ENCODE measurements at regions not wholly inside any gene's neighbourhood (a gene's known extent, or its start where the extent isn't known, plus 50 kb on each side); places are given as distances from the start of the nearest gene placed in this dataset.
"Not testable (repeated sequence)": the region's sequence is repeated elsewhere in the genome, so short reads cannot be mapped to it uniquely, and the experiment has no call there.

DNA sequence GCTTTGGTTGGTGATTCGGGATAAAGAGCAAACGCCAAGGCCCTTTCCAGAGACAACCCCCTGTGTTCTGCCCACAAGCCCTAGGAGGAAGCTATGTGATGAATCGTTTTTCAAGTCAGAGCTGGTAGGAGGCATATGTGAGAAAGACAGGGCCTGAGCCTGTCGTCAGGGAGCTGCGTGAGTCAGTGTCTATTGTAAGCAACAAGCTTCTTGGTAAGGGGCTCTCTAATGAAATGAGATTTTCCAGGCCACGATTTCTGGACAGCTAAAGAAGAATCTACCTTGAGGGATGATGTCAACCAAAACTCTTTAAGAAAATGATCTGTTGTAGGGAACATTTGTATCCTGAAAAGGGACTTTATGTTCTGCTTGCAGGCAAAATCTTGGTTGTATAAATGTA, 318.9 kb upstream of the IL12A start:
- no peak for DNase-seq

DNA sequence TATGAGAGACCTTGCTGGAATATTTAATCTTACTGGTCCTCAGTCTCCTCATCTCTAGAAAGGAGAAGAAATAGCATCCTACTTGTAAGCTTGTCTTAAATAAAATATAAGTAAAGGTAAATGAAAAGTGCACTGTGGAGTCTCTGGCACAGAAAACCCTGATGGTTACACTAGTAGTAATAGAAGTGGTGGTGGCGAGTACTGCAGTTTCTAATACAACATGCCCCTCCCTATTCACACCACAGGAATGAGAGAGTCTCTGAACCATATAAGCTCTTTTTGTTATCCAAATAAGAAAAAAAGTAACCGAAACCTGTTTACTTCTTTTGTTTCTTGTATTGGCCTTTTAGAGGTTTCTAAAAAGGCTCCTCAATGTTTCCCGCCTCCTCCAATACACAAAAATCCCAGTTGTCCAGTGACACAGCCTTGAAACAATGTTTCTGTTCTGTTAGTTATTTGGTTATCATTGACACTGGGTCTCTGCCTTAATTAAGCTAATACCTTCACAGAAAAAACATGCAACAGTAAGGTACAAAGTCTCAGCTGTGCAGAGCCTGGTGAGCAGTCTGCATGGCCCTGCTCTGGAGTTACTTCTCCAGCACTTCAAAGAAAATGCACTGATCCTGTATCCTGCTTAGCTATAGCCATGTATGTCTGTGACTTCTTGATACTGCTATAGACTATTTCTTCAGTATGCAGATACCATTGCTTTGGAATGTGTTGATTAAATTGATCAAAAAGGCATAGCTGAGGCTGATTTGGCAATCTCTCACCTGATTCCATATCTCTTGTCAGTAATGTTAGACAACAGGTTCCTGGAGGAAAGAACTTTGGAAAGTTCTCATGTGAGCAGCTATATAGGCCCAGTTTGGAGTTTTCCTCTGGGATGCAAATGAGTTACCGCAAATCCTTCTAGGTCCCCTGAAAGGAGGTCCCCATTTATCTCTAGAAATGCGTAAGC, 315.6 kb upstream of the IL12A start:
- no peak for DNase-seq

DNA sequence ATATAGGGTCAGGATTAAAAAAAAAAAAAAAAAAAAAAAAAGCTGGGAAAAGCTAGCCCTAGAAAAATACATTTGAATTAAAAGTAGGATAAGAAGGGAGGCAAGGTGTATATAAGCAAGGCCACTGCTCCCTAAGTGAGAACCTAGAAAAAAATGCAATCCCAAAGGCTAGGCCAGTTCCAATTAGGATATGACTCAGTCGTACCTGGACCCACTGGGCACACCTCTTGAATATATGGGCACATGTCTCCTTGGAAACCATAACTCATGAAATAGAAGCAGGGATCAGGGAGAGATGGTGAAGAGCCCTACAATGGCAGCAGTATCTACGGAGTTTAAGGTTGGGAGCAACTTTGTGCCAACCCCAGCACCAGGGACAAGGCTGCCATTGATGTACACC, 314.1 kb upstream of the IL12A start:
- no peak for DNase-seq

- no peak for DNase-seq
Observed at GRCh38 chr3:159675285-159675684, 313.4 kb upstream of the IL12A start.

- DNase-seq: no peak
Observed at GRCh38 chr3:159679900-159680299, 308.7 kb upstream of the IL12A start.

DNA sequence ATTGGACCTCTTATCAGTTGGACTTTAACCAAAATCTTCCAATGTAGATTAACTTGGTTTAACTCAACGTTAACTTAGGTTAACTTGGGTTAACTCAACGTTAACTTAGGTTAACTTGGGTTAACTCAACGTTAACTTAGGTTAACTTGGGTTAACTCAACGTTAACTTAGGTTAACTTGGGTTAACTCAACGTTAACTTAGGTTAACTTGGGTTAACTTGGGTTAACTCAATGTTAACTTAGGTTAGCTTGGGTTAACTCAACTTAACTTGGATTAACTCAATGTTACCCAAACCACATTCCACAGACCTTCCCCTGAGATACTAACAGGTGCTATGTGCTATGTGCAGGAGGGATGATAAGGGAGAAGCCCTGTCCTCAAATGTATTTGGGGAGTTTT, 306.9 kb upstream of the IL12A start:
- DNase-seq: not testable (repeated sequence)

DNA sequence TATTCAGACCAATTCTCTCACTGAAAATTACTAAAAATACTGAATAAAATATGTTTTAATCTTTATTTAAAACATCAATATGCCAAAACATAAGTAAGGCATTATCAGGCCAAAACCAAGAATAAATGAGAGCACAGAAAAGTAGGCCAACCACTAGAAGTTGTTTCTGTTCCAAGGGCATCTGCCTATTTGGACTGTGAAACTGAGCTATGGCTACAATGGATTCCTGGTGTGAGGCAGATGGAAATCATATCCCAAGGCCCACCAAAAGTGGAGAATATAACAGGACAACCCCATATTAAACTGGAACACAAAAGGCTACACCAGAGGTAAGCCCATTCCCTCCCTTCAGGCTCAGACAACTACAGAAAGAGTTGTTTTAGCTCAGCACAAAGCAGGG, 302.8 kb upstream of the IL12A start:
- no peak for DNase-seq

DNA sequence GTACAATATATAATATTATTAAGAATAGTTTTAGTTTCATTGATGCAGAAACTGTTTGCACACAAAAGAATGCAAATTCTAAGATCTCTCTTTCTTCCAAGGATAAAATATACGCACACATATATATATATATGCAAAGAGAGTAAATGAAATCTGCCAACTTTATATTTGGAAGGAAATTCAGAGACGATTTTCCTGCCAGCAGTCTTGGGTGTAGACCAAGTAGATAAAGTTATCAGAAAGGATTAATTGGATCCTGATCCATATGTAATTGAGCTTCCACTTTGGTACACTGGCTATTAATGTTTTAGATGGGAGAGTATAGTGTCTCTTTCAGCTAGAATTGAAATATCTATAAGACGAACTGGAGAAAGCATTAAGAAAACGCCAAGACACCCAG, 295.4 kb upstream of the IL12A start:
- no peak for DNase-seq

DNA sequence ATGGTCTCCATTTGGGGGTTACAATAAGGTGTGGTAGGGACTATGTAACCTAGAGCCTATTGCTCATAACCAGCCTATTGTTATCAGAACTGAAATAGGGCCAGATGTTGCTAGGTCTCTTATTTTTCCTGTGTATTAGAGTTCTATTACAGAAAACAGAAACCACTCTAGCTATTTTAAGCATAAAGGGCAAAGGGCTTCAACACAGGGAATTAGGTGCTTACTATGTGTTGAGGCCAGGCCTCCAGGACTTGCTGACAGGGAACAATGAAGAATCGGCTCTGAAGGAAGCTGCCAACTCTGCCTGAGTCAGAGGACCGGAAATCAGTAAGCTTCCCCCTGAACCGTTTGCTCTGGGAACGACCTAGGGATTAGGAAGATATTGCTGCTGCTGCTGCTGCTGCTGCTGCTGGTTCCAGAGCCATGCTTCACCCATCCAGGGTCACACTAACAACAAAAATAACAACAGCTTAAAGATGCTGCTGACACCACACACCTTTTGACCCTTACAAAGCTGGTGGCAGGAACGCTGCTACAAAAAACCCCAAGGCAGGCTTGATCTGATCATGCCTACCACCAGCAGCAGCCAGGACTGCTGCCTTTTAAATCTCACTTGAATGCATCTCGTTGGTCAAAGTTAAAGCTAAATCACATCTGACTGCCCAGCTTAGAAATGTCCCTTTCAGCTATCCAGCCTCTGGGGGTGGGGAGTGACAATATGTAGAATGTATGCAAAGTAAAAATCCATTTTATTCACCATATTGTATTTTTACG, 276.9 kb upstream of the IL12A start:
- no peak for DNase-seq

DNA sequence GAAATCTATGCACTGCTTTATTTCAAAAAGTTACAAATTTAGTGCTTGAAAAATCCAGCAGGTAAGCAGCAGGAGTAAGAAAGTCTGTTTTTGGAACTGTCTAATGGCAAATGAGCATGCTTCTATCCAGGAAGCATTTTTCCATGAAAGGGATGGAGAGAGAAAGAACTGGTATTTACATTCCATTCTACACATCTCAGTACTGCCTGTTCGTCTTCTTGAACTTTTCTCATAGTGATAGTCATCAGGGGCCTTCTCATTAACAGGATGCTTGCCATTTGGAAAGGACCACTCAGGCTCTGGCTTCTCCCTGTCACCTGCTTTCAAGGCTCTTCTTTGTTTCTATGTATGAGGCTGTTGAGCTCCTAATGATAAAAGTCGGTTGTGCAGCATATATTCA, 267.3 kb upstream of the IL12A start:
- no peak for DNase-seq

DNA sequence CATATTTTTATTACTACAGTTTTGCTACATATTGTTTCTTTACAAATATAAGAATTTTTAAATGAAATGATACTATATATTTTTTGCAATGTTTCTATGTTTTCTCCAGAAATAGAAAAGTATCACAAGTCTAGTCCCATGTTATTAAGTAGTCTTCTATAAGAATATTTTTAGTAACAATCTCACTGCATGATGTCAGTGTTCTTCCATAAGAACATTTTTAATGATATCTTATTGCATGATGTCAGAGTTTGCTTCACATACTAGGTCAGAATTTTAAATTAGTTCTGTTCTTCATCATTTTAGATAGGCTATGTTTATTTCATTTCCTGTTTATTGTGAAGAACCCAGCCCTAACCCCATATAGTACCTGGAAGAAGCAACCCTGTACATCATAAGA, 265.3 kb upstream of the IL12A start:
- no peak for DNase-seq

DNA sequence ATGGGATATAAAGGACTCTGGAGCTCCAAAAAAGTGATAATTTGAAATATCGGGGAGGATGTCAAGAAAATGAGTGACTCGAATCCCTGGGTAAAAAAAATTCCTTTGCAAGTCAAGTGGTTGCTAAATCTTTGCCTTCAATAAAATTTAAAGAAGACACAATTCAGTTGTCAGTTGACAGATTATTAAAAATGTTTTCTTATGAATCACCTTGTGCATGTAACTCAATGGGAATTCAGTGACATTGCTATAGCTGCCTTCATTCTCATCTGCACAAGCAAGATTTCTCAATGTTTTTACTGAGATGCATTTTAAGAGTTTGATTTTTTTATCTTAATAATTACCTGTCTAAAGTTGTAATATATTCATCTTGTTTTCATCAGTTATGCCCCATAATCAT, 264.0 kb upstream of the IL12A start:
- no peak for DNase-seq

- no peak for DNase-seq
Observed at GRCh38 chr3:159726231-159726964, 262.2 kb upstream of the IL12A start.

DNA sequence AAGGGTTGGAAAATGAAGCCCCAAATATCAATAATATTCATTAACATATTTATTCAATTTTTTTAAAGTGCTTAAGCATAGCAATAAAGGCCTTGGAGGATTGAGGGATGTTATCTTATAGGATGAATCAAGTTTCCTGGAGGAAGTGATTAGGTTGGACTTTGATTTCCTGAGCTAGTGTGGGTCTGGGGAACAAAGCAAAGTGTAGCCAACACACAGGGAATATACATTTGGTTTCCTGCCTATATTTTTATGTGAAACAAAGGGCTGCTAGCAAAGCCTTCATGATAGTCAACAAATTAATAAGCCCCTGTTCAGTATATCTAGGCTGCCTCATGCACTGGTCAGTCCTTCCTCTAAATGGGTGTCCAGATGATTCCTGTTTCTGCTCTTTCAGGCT, 261.1 kb upstream of the IL12A start:
- no peak for DNase-seq

- no peak for DNase-seq
Observed at GRCh38 chr3:159731254-159731653, 257.4 kb upstream of the IL12A start.

- DNase-seq: no peak
Observed at GRCh38 chr3:159732172-159733111, 256.2 kb upstream of the IL12A start.

DNA sequence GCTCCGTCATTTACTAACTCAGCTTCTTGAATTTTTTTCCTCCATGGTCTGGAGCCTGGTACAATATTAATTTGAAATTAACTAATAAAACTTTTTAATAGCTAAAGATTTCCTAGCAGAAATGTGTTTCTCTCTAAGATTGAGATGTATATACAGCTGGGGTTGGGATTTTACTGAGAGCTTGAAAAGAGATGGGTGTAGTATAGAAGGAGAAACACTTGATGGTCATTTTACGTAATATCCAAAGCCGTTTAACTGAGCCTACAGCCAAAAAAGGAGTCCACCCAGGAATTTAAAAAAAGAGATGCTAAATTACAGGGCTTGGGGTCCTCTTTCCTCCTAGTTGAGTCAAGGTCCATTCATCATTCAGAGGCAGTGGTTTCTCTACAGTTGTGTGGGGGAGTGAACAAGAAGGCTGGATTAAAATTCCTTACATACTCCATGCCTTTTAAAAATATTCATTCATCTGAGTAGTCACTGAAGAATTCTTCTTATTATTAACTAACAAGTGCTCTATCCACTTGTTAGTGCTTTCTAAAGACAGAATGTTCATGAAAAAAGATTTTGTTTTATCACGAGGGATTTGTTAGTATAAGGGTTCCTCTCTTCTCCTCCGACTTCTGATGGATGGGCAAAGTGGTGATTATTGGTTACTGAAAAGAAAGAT, 255.3 kb upstream of the IL12A start:
- no peak for DNase-seq

- no peak for DNase-seq
Observed at GRCh38 chr3:159734681-159735080, 254.0 kb upstream of the IL12A start.

DNA sequence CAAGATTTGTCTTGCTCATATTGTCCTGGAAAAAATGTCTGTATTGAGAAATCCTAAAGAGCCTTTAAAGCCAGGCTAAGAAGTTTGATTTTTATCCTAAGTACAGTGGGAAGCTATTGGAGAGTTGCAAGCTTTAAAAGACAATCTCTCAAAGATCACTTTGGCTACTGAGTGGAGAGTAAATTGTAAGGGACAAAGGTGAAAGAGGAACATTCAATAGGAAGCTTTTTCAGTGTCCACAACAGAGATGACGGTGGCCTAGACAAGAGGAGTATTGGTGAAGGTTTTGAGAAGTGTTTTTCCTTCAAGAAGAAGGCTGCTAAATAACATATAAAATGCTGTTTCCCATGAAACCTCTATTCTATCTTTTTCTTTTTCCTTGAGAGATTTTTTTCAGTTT, 249.5 kb upstream of the IL12A start:
- DNase-seq: no peak

DNA sequence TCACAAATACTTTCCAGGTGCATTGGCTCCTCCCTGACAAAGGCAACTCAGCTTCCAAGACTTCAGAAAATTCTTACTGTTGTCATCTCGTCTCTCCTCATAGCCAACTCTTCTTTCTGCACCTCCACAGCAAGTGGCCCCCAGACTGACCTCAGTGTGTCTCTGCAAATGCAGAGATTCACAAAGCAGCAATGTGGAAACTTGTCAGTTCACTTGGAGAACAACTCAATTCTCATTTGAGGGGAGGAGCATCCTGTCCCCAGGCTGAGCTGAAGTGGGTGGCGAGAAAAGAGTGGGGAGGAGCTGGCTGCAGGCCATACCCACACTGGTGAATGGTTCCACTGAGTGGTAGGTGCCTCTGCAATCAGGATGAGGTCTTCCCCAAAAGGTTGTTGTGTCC, 248.7 kb upstream of the IL12A start:
- DNase-seq: no peak

- no peak for DNase-seq
Observed at GRCh38 chr3:159741281-159741680, 247.4 kb upstream of the IL12A start.

DNA sequence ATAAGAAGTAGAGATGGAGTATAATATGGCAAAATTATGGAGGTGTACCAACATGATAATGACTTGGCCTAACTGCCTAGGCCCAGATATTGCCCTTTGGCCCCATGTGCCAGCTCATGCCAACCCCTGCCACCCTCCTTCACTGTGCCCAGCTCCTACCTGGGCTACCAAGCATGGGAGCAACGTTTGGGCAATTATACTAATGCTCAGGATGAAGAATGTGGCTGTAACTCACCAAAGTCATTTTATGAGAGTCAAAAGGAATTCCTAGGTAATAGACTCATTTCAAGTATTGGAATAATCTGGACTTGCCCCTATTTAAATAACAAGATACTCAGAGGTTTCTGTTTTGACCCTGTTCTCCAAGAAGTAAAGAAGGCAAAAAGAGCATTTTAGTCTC, 240.2 kb upstream of the IL12A start:
- DNase-seq: no peak

Data from NCI-H510A treated with DMSO at 0.1 percent for 48 hours (cell line).